ENCODE measurements at regions not wholly inside any gene's neighbourhood (a gene's known extent, or its start where the extent isn't known, plus 50 kb on each side); places are given as distances from the start of the nearest gene placed in this dataset.
A peak's percentile ranks its signal among the peaks of the same experiment; 100 is the strongest.

DNA sequence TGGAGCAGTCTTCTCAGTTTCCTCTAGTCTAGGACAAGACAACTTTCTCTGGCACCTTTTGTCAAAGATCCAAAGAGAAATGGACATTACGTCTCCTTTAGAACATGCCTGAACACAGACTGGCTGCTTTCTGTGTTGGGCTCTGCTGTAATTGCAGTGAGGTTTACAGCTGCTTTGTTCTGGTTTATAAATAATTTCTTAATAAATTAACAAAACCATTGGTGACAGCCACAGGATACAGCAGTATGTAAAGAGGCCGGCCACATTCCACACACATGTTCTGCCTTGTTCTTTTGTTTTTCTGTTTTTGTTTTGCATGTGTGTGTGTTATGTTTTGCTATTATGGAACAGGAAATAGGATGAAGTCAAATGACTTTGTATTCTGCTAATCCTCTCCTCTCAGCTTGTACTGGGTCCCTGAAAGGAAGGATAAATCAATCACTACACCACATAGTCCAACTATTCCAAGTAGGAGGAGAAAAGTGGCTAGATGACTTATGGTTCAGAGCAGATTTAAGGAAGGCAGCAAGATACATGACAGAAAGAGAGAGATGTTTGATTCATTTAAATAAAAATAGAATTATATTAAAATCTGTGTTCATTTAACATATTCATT, 161.5 kb upstream of the ESRRG start:
- no peaks in the 10 kb centered on the region for H3K9me3 Mint-ChIP-seq
- H3K4me3 Mint-ChIP-seq, result no peak overlapping the region
- no peaks in the 10 kb centered on the region for H3K36me3 Mint-ChIP-seq (ENCODE audit: low read depth)
- H3K4me1 Mint-ChIP-seq, result peaks cover 23% of the 10 kb centered on the region
- TF ChIP-seq, protein P1, sequence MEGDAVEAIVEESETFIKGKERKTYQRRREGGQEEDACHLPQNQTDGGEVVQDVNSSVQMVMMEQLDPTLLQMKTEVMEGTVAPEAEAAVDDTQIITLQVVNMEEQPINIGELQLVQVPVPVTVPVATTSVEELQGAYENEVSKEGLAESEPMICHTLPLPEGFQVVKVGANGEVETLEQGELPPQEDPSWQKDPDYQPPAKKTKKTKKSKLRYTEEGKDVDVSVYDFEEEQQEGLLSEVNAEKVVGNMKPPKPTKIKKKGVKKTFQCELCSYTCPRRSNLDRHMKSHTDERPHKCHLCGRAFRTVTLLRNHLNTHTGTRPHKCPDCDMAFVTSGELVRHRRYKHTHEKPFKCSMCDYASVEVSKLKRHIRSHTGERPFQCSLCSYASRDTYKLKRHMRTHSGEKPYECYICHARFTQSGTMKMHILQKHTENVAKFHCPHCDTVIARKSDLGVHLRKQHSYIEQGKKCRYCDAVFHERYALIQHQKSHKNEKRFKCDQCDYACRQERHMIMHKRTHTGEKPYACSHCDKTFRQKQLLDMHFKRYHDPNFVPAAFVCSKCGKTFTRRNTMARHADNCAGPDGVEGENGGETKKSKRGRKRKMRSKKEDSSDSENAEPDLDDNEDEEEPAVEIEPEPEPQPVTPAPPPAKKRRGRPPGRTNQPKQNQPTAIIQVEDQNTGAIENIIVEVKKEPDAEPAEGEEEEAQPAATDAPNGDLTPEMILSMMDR (IDR thresholded peaks at IDR 0.05; ENCODE audit: unreplicated experiment in 3 of 3), result no peak
- no peaks in the 10 kb centered on the region for H3K27me3 Mint-ChIP-seq (ENCODE audit: low read depth)
- H3K27ac Mint-ChIP-seq, result peak overlapping the region; percentile 24 to 57 (median 30)

DNA sequence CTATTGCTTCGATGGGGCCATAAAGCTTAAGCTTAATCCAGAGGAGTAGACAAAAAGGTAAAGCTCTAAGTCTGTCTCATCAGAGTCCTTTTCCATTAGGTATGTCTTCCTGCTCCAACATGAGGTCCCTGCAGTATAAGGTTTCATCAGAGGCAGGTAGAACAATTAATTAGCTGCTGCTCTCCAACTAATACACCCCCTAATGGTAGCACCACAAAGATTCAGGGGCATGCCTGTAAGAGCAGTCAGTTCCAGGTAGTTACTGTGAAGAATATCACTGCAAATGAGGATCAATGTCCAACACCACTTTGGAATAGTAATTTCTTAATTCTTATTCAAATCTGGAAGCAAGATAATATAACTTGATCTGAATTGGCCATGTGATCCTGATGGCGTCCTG, 160.3 kb upstream of the ESRRG start:
- Mint-ChIP-seq H3K27me3 (ENCODE audit: low read depth) (no peaks in the 10 kb centered on the region), H3K4me3 (no peak overlapping the region), H3K36me3 (ENCODE audit: low read depth) (no peaks in the 10 kb centered on the region), H3K27ac (no peak overlapping the region), H3K4me1 (peaks cover 19% of the 10 kb centered on the region), H3K9me3 (no peaks in the 10 kb centered on the region)
- TF ChIP-seq, protein P1 (IDR thresholded peaks at IDR 0.05; ENCODE audit: unreplicated experiment in 3 of 3), result no peak

DNA sequence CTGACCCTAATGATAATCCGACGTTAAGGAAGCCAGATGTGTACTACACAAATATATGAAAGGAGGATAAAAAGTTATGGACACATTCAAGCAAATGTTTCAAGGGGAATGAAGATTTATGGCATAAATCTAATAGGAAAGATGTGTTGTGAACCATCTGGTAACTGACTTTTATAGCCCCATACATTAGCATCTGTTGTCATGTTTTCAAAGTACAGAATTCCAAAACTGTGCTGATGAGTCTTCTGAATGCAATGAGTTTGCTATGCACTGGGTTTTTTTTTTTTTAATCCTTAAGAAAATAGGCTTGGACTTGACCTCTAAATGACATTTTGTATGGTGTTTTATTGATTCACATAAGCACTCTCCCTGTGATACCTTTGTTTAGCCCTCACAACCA, 158.5 kb upstream of the ESRRG start:
- H3K9me3 Mint-ChIP-seq, result no peaks in the 10 kb centered on the region
- TF ChIP-seq, protein P1 (IDR thresholded peaks at IDR 0.05; ENCODE audit: unreplicated experiment in 3 of 3), result no peak
- no peaks in the 10 kb centered on the region for H3K27me3 Mint-ChIP-seq (ENCODE audit: low read depth)
- H3K4me1 Mint-ChIP-seq, result peaks cover 13% of the 10 kb centered on the region
- no peaks in the 10 kb centered on the region for H3K36me3 Mint-ChIP-seq (ENCODE audit: low read depth)
- H3K4me3 Mint-ChIP-seq, result no peak overlapping the region
- H3K27ac Mint-ChIP-seq, result no peak overlapping the region

DNA sequence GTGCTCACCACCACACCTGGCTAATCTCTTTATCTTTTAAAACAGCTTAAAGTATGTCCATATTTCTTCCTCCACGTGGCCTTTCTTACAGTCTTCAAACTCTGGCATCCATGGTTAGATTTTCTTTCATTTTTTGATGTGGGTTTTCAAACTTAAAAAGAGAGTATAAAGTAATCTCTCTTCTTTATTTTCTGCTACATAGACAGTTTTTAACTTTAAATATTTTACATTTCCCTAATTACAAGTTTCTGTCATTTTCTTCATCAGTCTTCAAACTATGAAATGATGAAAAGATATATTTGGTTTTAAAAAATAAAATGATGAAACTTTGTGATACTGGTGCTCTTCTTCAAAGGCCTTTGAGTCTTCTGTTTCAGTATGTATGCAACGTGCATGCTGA, 143.5 kb upstream of the ESRRG start:
- no peaks in the 10 kb centered on the region for H3K4me1 Mint-ChIP-seq
- TF ChIP-seq, protein P1 (IDR thresholded peaks at IDR 0.05; ENCODE audit: unreplicated experiment in 3 of 3), result no peak
- H3K27ac Mint-ChIP-seq, result no peak overlapping the region
- no peaks in the 10 kb centered on the region for H3K9me3 Mint-ChIP-seq
- H3K4me3 Mint-ChIP-seq, result no peak overlapping the region
- H3K27me3 Mint-ChIP-seq (ENCODE audit: low read depth), result no peaks in the 10 kb centered on the region
- H3K36me3 Mint-ChIP-seq (ENCODE audit: low read depth), result no peaks in the 10 kb centered on the region

DNA sequence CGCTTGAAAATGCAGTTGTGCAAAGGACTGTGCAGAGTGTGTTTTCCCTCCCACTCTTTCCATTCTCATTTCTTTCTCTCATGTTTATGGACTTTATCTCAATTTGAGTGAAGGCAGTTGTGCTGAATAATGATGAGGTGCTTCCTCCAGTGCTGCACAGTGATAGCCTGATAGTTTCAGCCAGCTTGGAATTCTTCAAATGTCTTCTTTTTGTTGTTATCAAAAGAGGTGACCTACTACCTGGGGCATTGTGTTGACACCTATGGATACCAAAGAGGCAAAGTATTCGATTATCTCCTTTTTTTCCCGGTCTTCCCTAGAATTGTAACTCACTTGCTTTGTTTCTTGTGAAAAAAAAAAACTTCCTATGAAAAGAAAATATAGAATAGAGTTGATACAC, 132.6 kb upstream of the ESRRG start:
- Mint-ChIP-seq H3K4me3 (no peak overlapping the region), H3K27ac (no peak overlapping the region), H3K9me3 (no peaks in the 10 kb centered on the region), H3K36me3 (ENCODE audit: low read depth) (no peaks in the 10 kb centered on the region), H3K27me3 (ENCODE audit: low read depth) (no peaks in the 10 kb centered on the region), H3K4me1 (peaks cover 15% of the 10 kb centered on the region)
- TF ChIP-seq, protein P1 (IDR thresholded peaks at IDR 0.05; ENCODE audit: unreplicated experiment in 3 of 3), result no peak

DNA sequence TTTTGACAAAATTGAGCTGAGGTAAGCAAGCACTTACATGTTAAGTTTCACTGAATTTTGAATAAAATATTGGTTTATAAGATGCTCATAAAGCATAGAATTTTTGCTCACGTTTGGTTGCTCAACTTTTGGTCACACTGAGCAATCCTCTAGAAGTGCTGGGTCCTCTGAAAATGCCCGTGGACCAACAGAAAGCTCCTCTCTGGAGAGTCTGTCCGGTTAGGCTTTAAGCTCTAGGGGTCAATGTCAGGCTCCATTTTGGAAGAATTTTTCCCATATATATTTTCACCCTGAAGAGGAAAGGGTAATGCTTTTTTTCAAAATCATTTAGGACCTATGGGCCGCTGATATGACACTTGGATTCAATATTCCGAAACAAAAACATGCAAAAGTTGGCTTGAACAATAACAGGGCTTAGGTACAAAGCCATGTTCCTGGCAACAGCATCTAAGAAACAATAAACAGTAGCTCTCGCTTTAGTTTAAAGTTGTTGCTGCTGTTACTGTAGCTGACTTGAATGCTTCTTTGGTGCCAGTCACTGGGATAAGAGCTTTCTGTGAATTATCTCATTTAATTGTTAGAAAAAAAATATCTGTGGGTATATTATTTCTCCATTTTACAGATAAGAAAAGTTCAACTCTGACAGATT, 131.7 kb upstream of the ESRRG start:
- H3K4me3 Mint-ChIP-seq, result no peak overlapping the region
- no peak overlapping the region for H3K27ac Mint-ChIP-seq
- TF ChIP-seq, protein P1 (IDR thresholded peaks at IDR 0.05; ENCODE audit: unreplicated experiment in 3 of 3), result no peak
- no peaks in the 10 kb centered on the region for H3K27me3 Mint-ChIP-seq (ENCODE audit: low read depth)
- no peaks in the 10 kb centered on the region for H3K36me3 Mint-ChIP-seq (ENCODE audit: low read depth)
- peaks cover 15% of the 10 kb centered on the region for H3K4me1 Mint-ChIP-seq
- no peaks in the 10 kb centered on the region for H3K9me3 Mint-ChIP-seq
